ENCODE measurements at regions not wholly inside any gene's neighbourhood (a gene's known extent, or its start where the extent isn't known, plus 50 kb on each side); places are given as distances from the start of the nearest gene placed in this dataset.

DNA sequence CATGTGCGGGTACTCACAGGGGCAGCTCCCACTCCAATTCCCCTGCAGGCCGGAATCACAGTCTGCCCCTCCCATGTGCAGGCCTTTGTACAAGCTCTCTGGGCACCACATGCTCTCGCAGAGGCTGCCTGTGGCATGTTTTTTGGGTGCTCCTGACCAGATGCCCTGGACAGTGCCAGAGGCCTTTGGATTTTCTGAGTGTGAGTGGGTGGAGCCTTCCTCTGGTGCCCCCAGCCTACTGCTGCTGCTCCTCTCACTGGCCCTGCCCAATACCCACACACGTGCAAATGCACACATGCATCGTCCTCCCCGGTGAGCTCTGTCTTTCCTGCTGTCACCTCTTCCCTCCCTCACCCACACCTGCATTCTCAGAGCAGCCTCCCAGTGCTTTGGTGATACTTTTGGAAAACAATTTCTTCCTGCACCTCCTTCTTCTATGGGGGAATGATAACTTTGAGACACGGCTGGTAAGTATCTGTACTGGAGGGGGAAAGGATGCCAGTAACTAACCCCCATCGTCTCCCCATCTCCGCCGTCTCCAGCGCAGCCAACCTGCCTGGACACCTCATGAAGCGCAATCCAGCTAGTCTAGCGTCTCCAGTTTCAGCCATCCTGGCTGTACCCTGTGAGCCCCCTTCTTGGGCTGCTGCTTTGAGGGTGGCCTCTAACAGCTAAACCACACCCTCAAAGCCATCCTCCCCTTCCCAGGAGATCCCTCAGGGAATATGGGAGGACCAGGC lies 229.4 kb upstream of the TOPAZ1 start:
- TF ChIP-seq, protein P1, sequence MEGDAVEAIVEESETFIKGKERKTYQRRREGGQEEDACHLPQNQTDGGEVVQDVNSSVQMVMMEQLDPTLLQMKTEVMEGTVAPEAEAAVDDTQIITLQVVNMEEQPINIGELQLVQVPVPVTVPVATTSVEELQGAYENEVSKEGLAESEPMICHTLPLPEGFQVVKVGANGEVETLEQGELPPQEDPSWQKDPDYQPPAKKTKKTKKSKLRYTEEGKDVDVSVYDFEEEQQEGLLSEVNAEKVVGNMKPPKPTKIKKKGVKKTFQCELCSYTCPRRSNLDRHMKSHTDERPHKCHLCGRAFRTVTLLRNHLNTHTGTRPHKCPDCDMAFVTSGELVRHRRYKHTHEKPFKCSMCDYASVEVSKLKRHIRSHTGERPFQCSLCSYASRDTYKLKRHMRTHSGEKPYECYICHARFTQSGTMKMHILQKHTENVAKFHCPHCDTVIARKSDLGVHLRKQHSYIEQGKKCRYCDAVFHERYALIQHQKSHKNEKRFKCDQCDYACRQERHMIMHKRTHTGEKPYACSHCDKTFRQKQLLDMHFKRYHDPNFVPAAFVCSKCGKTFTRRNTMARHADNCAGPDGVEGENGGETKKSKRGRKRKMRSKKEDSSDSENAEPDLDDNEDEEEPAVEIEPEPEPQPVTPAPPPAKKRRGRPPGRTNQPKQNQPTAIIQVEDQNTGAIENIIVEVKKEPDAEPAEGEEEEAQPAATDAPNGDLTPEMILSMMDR (IDR thresholded peaks at IDR 0.05), result no peak
- DNase-seq (ENCODE audit: low spot score), result no peak
- H3K4me3 ChIP-seq, result no peak overlapping the region
- no peak overlapping the region for H3K27ac ChIP-seq

DNA sequence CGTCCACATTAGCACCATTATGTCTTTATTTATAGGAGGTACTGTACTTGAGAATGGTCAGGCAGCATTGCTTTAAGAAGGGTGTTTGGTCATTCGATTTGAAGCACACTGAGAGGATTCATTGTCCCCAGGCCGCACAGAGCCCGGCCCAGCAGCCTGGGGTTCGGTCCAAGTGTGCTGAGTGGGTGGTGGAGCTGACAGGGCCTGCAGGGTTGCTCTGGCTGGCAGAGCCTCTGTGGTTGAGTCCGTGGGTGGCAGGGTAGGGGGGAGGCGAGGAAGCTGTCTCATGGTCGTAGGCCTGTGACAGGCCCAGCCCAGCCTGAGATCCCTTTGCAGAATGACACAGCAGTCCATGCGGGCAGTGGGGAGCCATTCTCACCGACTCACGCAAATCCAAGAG lies 227.7 kb upstream of the TOPAZ1 start:
- no peak for DNase-seq (ENCODE audit: low spot score)
- TF ChIP-seq, protein P1 (IDR thresholded peaks at IDR 0.05), result no peak
- Histone ChIP-seq H3K27ac (no peak overlapping the region), H3K4me3 (no peak overlapping the region)

DNA sequence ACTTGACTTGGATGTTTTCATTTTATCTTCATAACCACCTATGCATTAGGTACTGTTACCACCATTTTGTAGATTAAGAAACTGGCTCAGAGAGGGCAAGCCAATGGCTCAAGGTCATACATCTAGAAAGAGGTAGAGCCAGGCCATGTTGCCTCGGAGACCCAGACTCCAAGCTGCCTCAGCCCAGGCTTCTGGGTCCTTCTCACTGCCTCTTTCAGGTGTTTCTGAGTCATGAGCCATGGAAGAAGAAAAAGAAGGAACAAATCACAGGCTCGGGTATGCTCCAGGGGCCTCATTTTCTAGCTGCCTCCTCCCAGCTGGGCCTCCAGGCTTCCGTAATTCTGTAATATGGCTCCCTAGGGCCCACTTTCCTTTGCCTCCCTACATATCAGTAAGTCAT lies 226.5 kb upstream of the TOPAZ1 start:
- no peak for DNase-seq (ENCODE audit: low spot score)
- H3K27ac ChIP-seq, result no peak overlapping the region
- TF ChIP-seq, protein P1 (IDR thresholded peaks at IDR 0.05), result no peak
- H3K4me3 ChIP-seq, result no peak overlapping the region

DNA sequence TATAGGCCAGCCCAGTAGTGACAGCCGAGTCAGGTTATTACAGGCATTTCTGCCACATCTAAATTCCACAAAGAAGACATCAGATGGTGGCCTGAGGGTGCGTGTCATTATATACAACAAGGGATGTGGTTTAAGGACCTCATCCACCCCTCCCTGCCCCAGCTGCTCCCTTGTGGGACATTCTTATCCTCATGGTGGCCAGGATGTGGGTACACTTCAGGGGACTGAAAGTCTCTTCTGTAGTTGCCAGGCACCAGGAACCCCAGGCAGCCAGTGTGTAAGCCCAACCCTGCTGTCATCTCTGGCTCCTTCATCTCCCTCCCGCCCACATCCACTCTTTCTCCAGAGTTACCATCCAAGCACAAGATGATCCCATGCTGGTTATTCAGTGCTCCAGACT lies 224.9 kb upstream of the TOPAZ1 start:
- no peak for DNase-seq (ENCODE audit: low spot score)
- Histone ChIP-seq H3K4me3 (no peak overlapping the region), H3K27ac (no peak overlapping the region)
- TF ChIP-seq, protein P1 (IDR thresholded peaks at IDR 0.05), result no peak

DNA sequence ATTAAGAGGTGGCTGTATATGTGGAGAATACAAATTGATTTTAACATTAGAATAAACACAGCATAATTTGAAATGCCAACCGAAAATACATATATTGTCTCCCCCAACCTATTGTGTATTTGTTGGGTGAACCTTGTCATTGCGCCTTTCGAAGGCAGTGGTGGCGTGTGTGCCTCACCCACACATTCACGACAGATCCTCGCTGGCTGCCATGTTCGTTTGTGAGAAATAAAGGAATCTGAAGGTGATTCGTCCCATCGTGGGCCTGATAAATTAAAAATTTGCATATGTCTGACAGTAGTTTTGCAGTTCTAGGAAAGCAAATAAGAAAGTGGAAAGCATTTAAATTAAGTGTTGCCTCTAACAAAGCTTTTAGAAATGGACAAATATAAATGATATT lies 222.8 kb upstream of the TOPAZ1 start:
- TF ChIP-seq, protein P1 (IDR thresholded peaks at IDR 0.05), result no peak
- Histone ChIP-seq H3K27ac (no peak overlapping the region), H3K4me3 (no peak overlapping the region)
- DNase-seq (ENCODE audit: low spot score), result no peak

DNA sequence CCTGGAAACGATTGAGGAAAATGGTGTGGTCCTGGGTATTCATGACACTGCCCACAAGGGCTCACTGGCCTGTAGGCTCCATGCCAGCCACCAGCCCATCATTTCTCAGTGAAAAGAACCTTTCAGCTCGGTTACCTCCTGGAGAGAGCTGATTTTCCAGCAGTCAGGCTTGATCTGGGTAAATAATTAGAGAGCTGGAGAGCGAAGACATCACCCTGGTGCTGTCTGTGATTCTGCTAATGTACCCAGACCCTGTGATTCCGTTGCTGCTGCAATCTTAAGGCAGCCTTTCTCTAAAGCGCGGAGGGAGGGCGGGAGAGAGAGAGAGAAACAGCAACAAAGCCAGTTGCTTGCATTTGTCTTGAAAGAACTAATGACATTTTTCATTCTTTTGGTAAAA lies 221.9 kb upstream of the TOPAZ1 start:
- no peak overlapping the region for H3K27ac ChIP-seq
- DNase-seq (ENCODE audit: low spot score), result no peak
- TF ChIP-seq, protein P1 (IDR thresholded peaks at IDR 0.05), result no peak
- H3K4me3 ChIP-seq, result no peak overlapping the region

DNA sequence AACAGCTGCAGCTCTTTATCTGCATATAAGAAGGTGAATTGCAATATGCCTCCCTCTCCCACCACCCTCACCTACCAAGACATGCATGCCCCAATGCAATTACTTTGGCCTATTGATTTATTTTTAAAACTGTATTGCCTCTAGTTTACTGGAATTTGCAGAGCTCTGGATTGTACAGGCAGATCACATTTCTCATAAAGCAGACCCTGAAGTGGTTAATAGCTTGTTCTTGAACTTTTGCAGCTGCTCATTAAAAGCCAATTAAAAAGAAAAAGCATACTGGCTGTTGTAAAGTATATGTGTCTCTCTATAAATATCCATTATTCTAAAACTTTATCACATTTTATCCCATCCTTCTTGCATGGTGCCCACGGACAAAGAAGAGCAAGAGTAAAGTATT lies 221.5 kb upstream of the TOPAZ1 start:
- TF ChIP-seq, protein P1 (IDR thresholded peaks at IDR 0.05), result no peak
- Histone ChIP-seq H3K4me3 (no peak overlapping the region), H3K27ac (no peak overlapping the region)
- no peak for DNase-seq (ENCODE audit: low spot score)

Data from coronary artery (tissue), 2 donors.